NT2/D1 (cell line): ENCODE measurements at regions not wholly inside any gene's neighbourhood (a gene's known extent, or its start where the extent isn't known, plus 50 kb on each side); places are given as distances from the start of the nearest gene placed in this dataset.

Experiments
- SUZ12 ChIP-seq: IDR thresholded peaks from 2 replicates; pipeline ENCODE4 v1.6.1; 2011; ENCODE audit not compliant: insufficient read length, insufficient read depth; ENCODE audit errors: extremely low read depth
- YY1 ChIP-seq: IDR thresholded peaks from 2 replicates; pipeline ENCODE4 v1.6.1; 2011; ENCODE audit not compliant: insufficient read length, insufficient read depth
- ZNF274 ChIP-seq: IDR thresholded peaks from 2 replicates; pipeline ENCODE4 v1.6.1; 2011; ENCODE audit warnings: mild to moderate bottlenecking, low read depth, low read length

DNA sequence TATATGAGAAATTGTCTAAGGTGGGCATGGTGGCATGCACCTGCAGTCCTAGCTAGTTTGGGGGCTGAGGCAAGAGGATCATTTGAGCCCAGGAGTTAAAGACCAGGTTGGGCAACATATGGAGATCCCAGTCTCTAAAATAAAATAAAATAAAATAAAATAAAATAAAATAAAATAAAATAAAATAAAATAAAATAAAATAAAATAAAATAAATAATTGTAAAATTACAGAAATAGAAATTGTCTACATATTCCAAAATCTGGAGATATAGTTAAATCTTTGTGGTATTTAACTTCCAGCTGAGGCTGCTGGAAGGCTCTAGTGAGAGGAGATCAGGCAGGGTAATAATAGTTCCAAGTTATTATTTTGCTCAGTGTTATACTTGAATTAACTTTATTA lies 1432.1 kb upstream of the CDH2 start:
- no peak for TF ChIP-seq ZNF274
- TF ChIP-seq SUZ12, result no peak
- TF ChIP-seq YY1, result no peak
